ENCODE measurements at regions not wholly inside any gene's neighbourhood (a gene's known extent, or its start where the extent isn't known, plus 50 kb on each side); places are given as distances from the start of the nearest gene placed in this dataset.

- H3K27ac ChIP-seq, result no peak overlapping the region
- TF ChIP-seq POLR2A (IDR thresholded peaks at IDR 0.05) (no peak), CTCF (IDR thresholded peaks at IDR 0.05) (no peak), POLR2AphosphoS5 (IDR thresholded peaks at IDR 0.05; ENCODE audit: insufficient read depth in 1 of 2, low read depth in 1 of 2) (no peak)
- intact Hi-C loops (cut with DNase I), result no loop called here
- no peaks in the 10 kb centered on the region for H3K36me3 ChIP-seq
- no peak overlapping the region for H3K4me3 ChIP-seq
- H3K27me3 ChIP-seq, result no peaks in the 10 kb centered on the region
- no peaks in the 10 kb centered on the region for H3K9me3 ChIP-seq
- H3K4me1 ChIP-seq, result no peaks in the 10 kb centered on the region
- no peak for DNase-seq (ENCODE audit: extremely low spot score in 2 of 2)
Measured at GRCh38 chr3:56942523-56942922, 117.9 kb upstream of the SPATA12 start.

- DNase-seq (ENCODE audit: extremely low spot score in 2 of 2), result no peak
- intact Hi-C loops (cut with DNase I), result no loop called here
- Histone ChIP-seq H3K4me1 (no peaks in the 10 kb centered on the region), H3K9me3 (no peaks in the 10 kb centered on the region), H3K27ac (no peak overlapping the region), H3K36me3 (no peaks in the 10 kb centered on the region), H3K27me3 (no peaks in the 10 kb centered on the region), H3K4me3 (no peak overlapping the region)
- TF ChIP-seq POLR2AphosphoS5 (IDR thresholded peaks at IDR 0.05; ENCODE audit: insufficient read depth in 1 of 2, low read depth in 1 of 2) (no peak), CTCF (IDR thresholded peaks at IDR 0.05) (no peak), POLR2A (IDR thresholded peaks at IDR 0.05) (no peak)
Measured at GRCh38 chr3:56940976-56941375, 119.5 kb upstream of the SPATA12 start.

GRCh38 chr3:56940321-56940720 is 120.1 kb upstream of the SPATA12 start:
- no peaks in the 10 kb centered on the region for H3K9me3 ChIP-seq
- H3K4me3 ChIP-seq, result no peak overlapping the region
- H3K27ac ChIP-seq, result no peak overlapping the region
- DNase-seq (ENCODE audit: extremely low spot score in 2 of 2), result no peak
- TF ChIP-seq POLR2AphosphoS5 (IDR thresholded peaks at IDR 0.05; ENCODE audit: insufficient read depth in 1 of 2, low read depth in 1 of 2), result no peak
- H3K36me3 ChIP-seq, result no peaks in the 10 kb centered on the region
- no peaks in the 10 kb centered on the region for H3K4me1 ChIP-seq
- intact Hi-C loops (cut with DNase I), result no loop called here
- no peaks in the 10 kb centered on the region for H3K27me3 ChIP-seq

- intact Hi-C loops (cut with DNase I), result no loop called here
- Histone ChIP-seq H3K27me3 (no peaks in the 10 kb centered on the region), H3K9me3 (no peaks in the 10 kb centered on the region), H3K4me1 (no peaks in the 10 kb centered on the region), H3K4me3 (no peak overlapping the region), H3K36me3 (no peaks in the 10 kb centered on the region), H3K27ac (no peak overlapping the region)
- TF ChIP-seq POLR2AphosphoS5 (IDR thresholded peaks at IDR 0.05; ENCODE audit: insufficient read depth in 1 of 2, low read depth in 1 of 2) (no peak), POLR2A (IDR thresholded peaks at IDR 0.05) (no peak), CTCF (IDR thresholded peaks at IDR 0.05) (no peak)
- no peak for DNase-seq (ENCODE audit: extremely low spot score in 2 of 2)
Measured at GRCh38 chr3:56939834-56940233, 120.6 kb upstream of the SPATA12 start.

GRCh38 chr3:56938530-56938929 is 121.9 kb upstream of the SPATA12 start:
- DNase-seq (ENCODE audit: extremely low spot score in 2 of 2), result no peak
- TF ChIP-seq POLR2A (IDR thresholded peaks at IDR 0.05), result no peak
- no peak for TF ChIP-seq CTCF (IDR thresholded peaks at IDR 0.05)
- no peak for TF ChIP-seq POLR2AphosphoS5 (IDR thresholded peaks at IDR 0.05; ENCODE audit: insufficient read depth in 1 of 2, low read depth in 1 of 2)
- Histone ChIP-seq H3K27me3 (no peaks in the 10 kb centered on the region), H3K9me3 (no peaks in the 10 kb centered on the region), H3K4me3 (no peak overlapping the region), H3K36me3 (no peaks in the 10 kb centered on the region), H3K4me1 (no peaks in the 10 kb centered on the region), H3K27ac (no peak overlapping the region)
- intact Hi-C loops (cut with DNase I), result no loop called here

- Histone ChIP-seq H3K27me3 (no peaks in the 10 kb centered on the region), H3K36me3 (no peaks in the 10 kb centered on the region), H3K4me1 (no peaks in the 10 kb centered on the region), H3K4me3 (no peak overlapping the region), H3K27ac (no peak overlapping the region), H3K9me3 (no peaks in the 10 kb centered on the region)
- TF ChIP-seq POLR2AphosphoS5 (IDR thresholded peaks at IDR 0.05; ENCODE audit: insufficient read depth in 1 of 2, low read depth in 1 of 2) (no peak), CTCF (IDR thresholded peaks at IDR 0.05) (no peak), POLR2A (IDR thresholded peaks at IDR 0.05) (no peak)
- intact Hi-C loops (cut with DNase I), result no loop called here
- no peak for DNase-seq (ENCODE audit: extremely low spot score in 2 of 2)
Measured at GRCh38 chr3:56937580-56937979, 122.9 kb upstream of the SPATA12 start.

All from vagina (tissue), 2 donors.